ENCODE measurements at regions not wholly inside any gene's neighbourhood (a gene's known extent, or its start where the extent isn't known, plus 50 kb on each side); places are given as distances from the start of the nearest gene placed in this dataset.
A peak's percentile ranks its signal among the peaks of the same experiment; 100 is the strongest.

DNA sequence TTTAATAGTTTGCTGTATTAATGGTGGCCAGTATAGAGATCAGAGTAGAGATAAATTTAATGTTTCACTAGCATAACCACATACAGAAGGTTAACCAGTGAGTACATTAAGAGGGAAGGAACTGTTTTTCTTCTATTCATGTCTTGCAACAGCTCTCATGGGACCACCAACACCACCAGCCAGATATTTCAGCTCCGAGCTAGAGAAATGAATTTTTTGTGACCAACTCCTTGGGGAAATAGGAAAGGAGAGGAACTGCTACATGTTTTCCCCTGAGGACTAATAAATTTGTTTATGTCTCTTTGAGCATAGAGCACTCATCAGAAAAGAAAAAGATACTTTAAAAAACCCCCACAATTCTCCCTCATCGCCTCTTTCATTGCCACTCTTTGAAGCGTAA is 247.5 kb downstream of the MBNL1 start:
- no peak for DNase-seq

DNA sequence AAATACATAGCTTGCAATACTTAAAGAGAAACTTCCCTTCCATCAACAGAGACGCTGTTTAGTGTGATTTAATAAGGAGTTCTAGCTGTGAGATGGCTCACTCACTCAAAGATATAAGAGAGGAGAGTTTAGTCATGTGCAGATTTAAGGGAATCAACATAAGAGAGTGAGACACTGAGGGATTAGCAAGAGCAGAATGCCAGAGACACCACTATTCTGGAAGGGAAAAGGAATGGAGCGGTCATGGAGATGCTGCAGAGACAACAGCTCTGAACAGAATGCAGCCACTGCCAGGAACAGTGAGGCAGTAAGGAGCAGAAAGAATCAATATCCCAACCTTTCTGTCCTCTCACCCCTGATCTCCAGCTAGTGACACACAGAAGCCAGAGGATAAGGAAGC is 248.8 kb downstream of the MBNL1 start:
- no peak for DNase-seq

DNA sequence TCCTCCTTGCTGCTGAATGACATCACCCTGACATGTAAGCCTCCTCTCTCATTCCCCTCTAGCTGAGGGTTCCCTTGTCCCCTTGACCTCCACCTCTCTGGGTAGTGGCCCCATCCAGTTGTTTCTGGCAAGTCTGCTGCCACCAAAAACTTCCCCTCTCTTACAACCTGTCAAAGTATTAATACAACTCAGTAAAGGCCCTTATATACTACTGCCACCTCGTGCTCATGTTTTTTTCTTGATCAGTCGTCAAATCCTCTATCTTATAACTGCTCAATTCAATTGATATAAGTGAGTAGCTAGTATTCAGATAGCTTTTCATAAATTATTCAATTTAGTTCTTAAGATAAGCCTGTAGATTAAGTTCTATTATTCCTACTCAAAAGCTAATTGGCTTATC is 249.6 kb downstream of the MBNL1 start:
- no peak for DNase-seq

DNA sequence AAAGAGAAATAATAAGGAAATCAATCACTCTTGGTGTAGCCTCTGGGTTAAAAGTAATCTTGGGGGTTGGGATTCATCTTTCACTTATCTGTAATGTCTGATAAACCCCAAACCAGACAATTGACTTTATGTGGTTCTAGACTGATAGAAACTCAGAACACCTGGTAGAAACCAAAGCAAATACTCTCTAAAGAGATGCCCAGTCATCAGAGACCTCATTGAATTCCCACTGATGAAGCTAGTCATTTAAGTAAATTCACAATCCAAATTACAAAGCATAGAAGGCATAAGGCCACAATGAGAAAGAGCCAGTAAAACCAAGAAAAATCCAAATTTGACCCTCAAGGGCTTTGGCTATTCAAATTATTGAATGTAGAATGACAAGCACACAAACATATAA is 250.6 kb downstream of the MBNL1 start:
- DNase-seq = no peak

DNA sequence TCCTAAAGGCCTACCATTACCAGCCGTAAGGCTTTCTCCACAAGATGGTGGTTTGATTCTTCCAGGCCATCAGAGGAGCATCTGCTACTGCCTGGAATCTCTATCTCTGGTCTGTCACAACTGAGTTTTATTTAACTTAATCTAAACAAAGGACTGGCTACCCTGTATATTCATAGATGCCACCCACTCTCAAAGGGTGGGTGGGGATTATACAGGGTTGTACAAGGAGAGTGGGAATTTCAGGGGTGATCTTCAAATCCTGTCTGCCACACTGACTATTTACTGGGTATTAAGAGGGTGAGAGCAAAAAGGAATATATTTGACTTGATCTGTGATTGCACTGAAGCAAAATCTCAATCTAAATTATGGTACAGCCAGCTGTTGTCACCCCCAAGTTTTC is 253.3 kb downstream of the MBNL1 start:
- no peak for DNase-seq

DNA sequence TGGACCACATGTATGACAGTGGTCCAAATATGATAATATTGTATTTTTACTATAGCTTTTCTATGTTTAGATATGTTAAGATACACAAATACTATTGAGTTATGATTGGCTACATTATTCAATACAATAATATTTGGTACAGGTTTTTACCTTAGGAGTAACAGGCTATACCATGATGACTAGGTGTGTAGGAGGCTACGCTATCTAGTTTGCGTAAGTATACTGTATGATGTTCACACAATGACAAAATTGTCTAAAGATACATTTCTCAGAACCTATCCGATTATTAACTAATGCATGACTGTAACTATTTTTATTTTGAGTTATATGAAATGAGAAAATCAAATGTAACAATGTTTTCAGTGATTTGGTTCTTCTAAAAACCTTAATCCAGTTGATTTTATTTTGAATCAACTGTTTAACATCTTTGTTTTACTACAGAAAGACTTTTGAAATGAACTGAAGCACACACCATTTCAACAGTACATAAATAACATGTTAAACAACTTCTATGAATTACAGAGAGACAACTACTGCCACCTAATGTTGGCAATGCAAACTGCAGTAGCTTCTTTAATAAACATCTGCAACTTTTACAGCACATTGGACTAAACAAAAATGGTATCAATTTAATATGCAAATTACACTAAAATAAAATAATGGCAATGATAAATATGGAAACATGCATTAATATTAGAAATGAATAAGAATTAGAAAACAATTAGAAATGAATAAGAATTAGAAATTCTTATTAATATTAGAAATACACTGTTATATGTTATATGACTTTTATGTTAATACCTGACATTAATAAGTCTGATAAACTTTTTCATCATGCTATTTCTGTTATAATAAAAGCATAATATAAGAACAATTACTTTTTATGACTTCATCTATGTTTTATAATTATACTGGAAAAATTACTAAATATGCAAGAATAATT is 255.7 kb downstream of the MBNL1 start:
- DNase-seq = peak; percentile 77

DNA sequence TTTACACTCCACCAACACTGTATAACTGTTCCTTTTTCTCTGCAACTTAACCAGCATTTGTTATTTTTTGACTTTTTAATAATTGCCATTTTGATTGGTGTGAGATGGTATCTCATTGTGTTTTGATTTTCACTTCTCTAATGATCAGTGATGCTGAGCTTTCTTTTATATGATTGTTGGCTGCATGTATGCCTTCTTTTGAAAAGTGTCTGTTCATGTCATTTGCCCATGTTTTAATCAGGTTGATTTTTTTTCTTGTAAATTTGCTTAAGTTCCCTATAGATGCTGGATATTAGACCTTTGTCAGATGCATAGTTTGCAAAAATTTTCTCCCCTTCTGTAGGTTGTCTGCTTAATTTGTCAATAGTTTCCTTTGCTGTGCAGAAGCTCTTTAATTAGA is 263.0 kb downstream of the MBNL1 start:
- DNase-seq = no peak

DNA sequence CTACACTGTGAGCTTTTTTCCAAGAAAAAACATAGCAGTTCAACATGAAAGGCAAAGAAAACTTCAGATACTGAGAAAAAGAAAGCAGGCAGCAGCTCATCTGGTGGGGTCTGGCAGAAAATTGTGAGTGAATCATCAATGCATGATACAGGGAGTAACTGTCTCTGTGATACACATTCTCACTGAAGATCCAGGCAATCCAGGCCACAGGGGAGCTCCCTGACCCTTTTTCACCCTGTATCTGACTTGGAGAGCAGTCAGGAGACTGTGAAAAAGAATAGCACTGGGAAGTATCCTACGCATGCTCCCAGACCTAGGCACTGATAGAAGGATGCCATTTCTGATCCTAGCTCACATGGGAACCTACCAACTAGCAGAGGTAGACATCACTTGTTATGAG is 269.8 kb downstream of the MBNL1 start:
- DNase-seq = no peak

DNA sequence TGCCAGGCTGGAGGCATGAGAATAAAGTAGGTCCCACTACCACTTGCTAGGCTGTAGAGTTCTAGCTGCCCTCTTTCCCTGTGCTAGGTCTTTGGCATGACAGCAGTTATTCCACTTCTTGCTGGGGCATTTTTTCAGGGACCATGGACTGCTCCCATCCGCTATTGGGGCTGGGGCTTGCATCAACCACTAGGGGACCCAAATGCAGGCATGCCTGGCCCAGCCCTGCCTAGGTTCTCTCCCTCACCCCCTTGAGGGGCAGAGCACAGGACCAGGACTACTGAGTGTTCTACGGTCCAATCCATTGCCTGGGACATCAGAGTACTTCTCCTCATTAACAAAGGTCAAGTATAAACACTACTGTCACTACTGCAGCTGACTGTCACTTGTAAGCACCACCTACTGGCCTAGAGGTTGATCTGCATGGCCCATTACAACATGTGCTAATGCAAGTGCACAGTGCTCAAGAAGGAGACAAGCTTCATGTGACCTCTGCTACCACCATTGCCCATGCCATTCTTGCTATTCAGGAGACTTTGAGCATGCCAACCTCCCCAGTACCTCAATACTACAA is 270.5 kb downstream of the MBNL1 start:
- DNase-seq = no peak

DNA sequence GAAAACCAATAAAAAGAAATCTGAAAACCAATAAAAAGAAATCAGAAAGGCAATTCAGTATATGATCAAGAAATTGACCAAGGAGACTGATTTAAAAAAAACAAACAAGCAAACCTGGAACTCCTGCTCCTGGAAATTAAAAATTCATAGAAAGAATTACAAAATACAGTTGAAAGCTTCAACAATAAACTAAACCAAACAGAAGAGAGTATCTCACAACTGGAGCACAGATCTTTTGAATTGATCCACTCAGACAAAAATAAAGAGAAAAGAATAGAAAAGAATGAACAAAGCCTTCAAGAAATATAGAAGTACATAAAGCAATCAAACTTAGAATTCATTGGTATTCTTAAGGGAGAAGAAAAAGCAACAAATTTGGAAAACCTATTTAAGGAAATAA is 271.4 kb downstream of the MBNL1 start:
- no peak for DNase-seq

DNA sequence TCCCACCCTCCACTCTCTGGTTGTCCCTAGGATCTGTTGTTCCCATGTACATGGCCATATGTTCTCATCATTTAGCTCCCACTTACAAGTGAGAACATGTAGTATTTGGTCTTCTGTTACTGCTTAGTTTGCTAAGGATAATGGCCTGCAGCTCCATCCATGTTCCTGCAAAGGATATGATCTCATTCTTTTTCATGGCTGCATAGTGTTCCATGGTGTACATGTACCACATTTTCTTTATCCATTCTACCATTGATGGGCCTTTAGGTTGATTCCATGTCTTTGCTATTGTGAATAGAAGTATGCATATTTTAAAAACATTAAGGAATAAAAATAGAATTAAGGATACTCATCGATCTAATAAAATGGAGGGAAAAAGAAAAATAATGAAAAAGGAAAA is 278.4 kb downstream of the MBNL1 start:
- DNase-seq = no peak

DNA sequence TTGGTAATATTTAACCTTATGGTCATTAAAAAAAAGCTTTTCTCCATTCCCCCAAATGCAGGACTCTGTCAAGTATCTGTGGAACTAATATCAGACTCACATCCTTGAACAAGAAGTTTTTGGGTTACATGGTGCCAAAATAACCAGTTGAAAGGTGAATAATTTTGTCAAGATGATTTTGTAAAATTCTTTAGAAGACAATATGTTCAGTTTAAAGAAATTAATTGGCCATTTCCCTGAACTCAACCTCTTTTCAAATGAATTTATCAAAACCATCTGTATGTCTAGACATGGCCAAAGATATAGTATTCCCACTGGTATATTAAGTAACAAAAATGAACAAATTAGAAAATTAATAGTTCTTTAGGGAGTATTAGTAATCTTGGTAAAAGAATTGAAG is 280.5 kb downstream of the MBNL1 start:
- no peak for DNase-seq

DNA sequence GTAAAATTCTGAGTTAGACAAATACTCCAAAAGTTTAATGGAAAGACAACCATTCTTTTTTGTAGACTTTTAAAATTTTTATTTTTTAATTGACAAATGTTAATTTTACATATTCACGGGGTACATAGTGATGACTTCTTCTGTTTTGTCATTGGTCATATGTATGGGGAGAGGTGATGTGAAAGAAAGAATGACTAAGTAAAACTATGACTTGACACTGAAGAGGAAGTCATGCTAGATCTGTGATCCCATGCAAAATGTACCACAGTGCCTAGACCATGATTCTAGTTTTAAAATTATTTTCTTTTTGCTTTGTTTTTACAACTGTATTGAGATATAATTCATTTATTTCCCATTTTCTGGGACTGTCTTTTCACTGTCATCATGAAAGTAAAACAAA is 281.6 kb downstream of the MBNL1 start:
- DNase-seq = no peak

DNA sequence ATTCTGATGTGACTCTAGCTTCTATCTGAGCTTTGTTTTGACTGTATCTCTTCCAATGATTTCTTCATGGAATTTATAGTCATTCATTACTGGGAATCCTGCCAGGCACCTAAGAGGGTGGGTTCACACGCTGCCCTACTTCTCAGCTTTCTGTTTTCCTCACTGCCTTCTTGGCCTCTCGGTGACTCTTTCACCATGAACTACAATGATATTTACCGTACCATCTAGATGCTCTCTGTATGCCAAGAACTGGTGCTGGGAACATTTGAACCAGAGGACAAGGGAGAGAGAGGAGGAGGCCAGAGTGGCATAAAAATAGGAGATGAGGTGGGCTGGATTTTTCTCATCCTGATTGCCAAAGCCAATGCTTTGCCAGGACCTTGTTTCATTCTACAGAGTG is 280.0 kb upstream of the P2RY1 start:
- DNase-seq = no peak

DNA sequence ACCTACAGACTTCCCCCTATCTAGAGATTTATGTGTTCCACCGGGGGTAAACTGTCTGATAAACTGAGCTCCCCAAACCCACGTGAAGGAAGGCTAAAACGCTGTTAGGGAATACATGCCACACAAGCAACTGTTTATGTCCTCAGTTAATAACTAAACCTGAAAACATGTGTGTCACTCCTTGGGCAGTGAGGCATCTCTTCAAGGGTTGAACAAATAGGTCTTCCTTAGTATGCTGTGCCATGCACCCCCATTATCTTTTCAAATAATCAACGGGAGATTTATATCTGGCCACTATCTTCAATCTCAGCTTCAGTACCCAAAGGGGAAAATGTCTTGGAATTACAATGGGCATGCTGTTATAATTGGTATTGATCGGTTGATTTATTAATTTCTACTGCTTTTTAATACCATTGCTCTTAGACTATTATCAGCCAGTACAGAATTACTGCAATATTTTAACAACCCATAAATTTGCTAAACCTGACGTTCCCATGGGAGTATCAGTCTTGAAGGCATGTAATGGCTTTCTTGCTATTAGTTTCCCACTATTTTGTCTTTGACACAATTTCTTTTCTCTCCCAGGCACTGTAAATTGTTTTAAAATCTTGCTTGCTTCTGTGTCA is 279.2 kb upstream of the P2RY1 start:
- DNase-seq = no peak

DNA sequence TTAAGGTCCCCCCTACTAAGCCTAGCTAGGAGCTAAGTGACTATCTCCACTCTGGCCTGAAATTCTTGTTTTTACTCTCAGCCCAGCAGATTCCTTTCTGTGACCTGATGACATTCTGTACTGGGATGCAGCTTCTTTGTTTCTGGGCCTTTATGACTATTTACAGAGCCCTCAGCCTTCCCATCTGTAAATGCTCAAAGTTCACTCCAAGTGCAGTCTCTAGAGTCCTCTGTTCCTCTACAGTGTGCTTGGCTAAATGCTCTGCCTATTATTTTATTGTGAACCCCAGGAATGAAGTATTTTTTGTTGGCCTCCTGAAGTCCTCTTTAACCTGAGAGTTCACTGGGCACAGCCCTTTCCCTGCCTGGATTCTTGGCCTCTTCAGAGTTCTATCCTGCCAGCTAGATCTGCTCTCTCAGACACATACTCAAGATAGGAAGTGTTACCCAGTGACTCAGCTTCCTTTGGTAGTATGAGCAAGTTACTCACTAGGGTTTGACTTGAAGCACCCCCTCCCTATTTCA is 278.1 kb upstream of the P2RY1 start:
- DNase-seq = peak; percentile 7

DNA sequence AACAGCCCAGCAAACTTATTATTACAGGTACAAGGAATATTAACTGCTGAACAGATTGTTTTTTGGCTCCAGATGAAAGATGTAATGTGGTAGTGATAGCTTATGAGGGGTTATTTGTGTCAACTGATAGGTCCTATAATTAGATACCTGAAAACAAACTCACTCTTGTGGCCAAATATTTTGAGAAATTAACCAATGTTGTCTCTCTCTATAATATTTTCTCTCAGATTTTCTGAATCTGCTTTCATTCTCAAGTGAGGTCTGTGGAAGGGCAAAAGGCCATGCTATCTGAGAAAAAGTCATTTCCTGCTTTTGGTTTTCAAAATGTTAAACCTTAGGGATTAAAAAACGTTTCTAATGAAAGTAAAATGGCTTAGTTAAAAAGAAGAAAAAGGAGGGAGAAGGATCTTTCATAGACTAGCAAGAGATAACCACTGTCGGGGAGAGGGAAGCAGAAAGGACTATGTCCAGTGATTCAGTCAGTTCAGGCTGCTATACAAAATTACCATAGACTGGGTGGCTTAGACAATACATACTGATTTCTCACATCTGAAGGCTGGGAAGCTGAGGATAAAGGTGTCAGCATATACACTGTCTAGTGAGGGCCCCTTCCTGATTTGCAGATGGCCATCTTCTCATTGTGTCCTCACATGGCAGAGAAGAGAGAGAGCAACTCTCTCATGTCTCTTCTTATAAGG is 277.5 kb upstream of the P2RY1 start:
- no peak for DNase-seq

DNA sequence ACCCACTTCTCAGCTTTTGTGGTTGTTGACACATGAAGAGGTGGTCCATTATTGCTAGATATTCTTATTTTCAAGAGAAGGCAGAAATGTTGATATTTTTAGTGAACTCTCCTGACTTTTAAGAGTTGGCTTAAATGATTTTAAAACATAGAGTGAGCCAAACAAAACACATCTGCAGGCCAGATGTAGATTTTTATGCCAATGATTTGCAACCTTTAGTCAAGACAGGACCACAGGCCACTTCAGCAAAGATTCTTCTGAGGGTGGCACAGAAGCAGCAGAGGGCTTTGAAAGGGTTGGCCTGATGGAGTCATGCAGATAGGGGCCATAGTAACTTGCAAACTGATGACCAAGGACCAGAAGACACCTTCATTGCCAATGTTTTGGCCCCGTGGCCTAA is 276.5 kb upstream of the P2RY1 start:
- DNase-seq = no peak

DNA sequence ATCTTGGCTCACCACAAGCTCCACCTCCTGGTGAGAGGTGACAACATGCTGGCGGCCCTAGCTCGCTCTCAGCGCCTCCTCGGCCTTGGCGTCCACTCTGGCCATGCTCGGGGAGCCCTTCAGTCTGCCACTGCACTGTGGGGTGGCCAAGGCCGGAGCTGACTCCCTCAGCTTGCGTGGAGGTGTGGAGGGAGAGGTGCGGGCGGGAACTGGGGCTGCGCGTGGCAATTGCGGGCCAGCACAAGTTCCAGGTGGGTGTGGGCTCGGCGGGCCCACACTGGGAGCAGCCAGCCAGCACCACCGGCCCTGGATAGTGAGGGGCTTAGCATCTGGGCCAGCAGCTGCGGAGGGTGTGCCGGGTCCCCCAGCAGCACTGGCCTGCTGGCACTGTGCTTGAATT is 275.7 kb upstream of the P2RY1 start:
- no peak for DNase-seq

DNA sequence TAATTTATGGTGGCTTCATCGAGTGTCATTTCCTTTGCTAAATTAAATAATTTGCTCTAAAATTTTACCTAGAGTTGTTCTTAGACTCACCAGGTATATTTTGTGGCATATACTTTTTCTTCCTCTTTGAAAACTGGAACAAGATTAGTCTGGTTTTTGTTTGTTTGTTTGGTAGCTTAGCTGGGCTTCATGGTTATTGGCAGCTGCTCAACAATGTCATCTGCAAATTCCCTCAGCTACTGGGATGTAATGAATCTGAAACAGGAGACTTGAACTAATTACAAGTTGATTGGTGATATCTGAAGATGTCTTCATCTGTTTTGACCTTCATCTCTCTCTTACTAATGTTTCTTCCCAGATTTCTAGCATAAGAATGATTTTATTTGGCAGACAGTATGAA is 270.5 kb upstream of the P2RY1 start:
- DNase-seq = peak; percentile 35

DNA sequence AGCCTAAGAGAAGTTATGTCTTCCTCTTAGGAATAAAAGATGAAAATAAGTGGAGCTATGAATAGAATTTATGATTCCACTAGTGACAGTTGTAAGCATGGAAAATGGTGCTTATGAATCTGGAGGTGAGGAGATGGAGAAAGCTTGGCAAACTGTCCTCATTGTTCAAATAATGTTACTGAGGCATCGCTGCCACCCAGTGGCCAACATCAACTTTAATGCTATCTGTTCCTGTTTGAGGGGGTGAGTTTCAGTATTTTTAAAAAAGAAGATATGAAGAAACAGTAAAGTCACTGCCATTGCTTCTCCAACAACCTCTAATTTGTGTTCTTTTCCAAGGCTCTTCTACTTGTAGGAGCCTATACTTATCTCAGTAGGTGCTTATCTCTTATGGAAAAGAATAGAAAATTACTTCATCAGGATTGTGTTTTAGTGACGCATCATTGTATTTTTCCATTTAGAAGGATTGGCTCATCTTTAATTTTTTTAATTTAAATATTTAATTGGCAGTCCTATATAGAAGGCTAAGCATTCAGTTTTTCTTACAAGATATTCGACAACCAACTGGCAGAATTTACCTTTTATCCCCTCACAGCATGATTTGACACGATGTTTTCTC is 260.4 kb upstream of the P2RY1 start:
- peak; percentile 53 for DNase-seq

DNA sequence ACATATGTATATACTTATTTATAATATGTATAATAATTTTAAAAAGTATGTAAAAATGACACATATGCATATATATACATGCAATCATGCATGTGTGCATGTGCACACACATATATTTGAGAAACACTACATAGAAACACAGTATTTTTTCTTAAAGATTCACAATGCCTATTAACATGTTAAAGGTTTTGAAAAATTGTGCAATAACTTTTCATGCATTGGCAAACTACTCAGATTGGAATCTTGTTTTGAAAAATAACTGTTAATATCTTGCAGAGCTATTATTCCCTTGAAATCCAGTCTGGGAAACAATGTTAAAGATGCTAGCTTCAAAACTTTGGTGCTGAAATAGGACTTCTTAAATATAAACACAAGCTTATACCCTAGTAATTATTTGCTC is 256.2 kb upstream of the P2RY1 start:
- no peak for DNase-seq

All from tongue (tissue), 1 donor.